ENCODE measurements at regions not wholly inside any gene's neighbourhood (a gene's known extent, or its start where the extent isn't known, plus 50 kb on each side); places are given as distances from the start of the nearest gene placed in this dataset.
A peak's percentile ranks its signal among the peaks of the same experiment; 100 is the strongest.

DNA sequence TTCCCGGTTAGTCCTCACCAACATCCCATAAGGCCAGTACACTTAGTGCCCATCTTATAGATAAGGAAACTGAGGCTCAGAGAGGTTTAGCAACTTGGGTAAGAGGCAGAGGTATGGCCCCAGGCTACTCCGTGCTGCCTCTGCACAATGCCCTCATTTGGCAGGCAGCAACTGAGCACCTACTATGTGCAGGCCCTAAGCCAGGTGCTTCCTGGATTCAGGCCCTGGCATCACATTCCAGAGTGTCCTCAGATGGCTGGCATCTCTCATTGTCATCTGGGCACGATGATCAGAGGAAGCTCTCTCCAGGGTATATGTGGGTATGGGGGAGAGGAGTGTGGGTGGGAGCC lies 53.8 kb upstream of the PSD2 start:
- no peak overlapping the region for H3K27ac ChIP-seq (ENCODE audit: low read depth, low read length)
- Mint-ChIP-seq H3K27ac (peak overlapping the region in 1 of 8 donors; percentile 54), H3K4me1 (peaks cover 5 to 9% (median 6%) of the 10 kb centered on the region in 3 donors), H3K9me3 (no peaks in the 10 kb centered on the region), H3K4me3 (no peak overlapping the region), H3K27me3 (peaks cover 0 to 1% of the 10 kb centered on the region in 2 donors), H3K36me3 (peaks cover 0 to under 1% (median 0%) of the 10 kb centered on the region in 3 donors)
- H3K4me1 ChIP-seq (ENCODE audit: insufficient read depth, low read length), result peaks cover 8% of the 10 kb centered on the region
- no peak overlapping the region for H3K4me3 ChIP-seq (ENCODE audit: low read length)
- H3K27me3 ChIP-seq (ENCODE audit: insufficient read depth, low read length, poor library complexity, severe bottlenecking), result no peaks in the 10 kb centered on the region
- ChIA-PET POLR2A (interaction anchor here (0.7 kb wide), 1 partner anchor 465 kb away, joined by 8 read pairs; no protein-coding TSS in a partner anchor), CTCF (interaction anchor here (1.6 kb wide), 1 partner anchor 31 kb away, joined by 4 read pairs; no protein-coding TSS in a partner anchor)
- H3K36me3 ChIP-seq (ENCODE audit: insufficient read depth, low read length), result no peaks in the 10 kb centered on the region
- H3K9me3 ChIP-seq (ENCODE audit: low read length), result no peaks in the 10 kb centered on the region
- DNase-seq, result no peak

DNA sequence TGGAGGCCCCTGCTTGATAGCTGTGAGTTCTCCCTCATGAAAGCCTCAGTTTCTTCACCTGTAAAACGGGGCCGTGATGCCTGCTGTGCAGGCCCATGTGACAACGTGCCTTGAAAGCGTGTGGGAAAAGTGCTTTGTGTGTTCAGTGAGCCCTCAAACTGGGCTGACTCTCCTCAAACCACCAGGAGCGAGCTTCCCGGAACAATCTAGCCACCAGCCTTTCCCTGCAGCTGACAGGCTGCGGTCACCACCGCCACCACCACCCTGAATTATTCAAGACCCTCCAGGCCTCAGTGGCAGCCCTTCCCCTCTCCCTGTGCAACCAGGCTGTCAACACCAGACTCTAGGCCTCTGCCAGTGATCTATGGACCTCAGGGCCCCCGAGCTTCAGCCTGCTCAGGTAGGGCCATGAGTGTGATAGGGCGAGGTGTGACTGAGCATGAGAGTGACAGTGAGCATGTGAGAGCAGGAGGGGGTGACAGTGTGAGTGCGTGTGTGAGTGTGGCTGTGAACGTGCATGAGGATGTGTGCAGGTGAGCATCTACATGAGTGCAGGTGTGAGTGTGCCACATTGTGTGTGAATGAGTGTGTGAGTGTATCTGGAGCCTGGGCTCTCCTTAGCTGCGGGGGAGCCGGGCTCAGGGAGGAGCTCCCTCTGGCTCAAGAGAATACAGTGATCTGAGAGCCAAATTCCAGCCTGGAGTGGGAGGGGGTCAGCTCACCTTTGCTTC lies 53.3 kb upstream of the PSD2 start:
- H3K27me3 Mint-ChIP-seq, result peaks cover 0 to 1% of the 10 kb centered on the region in 2 donors
- H3K4me3 Mint-ChIP-seq, result peak overlapping the region in 1 of 7 donors; percentile 15
- Histone ChIP-seq H3K27me3 (ENCODE audit: insufficient read depth, low read length, poor library complexity, severe bottlenecking) (no peaks in the 10 kb centered on the region), H3K4me1 (ENCODE audit: insufficient read depth, low read length) (peaks cover 11% of the 10 kb centered on the region), H3K36me3 (ENCODE audit: insufficient read depth, low read length) (no peaks in the 10 kb centered on the region), H3K9me3 (ENCODE audit: low read length) (no peaks in the 10 kb centered on the region), H3K27ac (ENCODE audit: low read depth, low read length) (no peak overlapping the region), H3K4me3 (ENCODE audit: low read length) (no peak overlapping the region)
- peaks cover 9 to 15% (median 11%) of the 10 kb centered on the region in 3 donors for H3K4me1 Mint-ChIP-seq
- H3K9me3 Mint-ChIP-seq, result no peaks in the 10 kb centered on the region
- H3K27ac Mint-ChIP-seq, result peak overlapping the region in 4 of 8 donors; percentile 1 to 87 (median 10)
- peaks cover 0 to 3% (median 0%) of the 10 kb centered on the region in 3 donors for H3K36me3 Mint-ChIP-seq
- ChIA-PET POLR2A (interaction anchor here (0.7 kb wide), 1 partner anchor 465 kb away, joined by 8 read pairs; no protein-coding TSS in a partner anchor), CTCF (interaction anchor here (0.9 to 6.4 kb wide), 4 partner anchors 23 to 109 kb away, joined by 3 to 34 read pairs (median 4); no protein-coding TSS in a partner anchor)
- DNase-seq, result no peak

GRCh38 chr5:139743001-139743771 lies 52.4 kb upstream of the PSD2 start:
- H3K27me3 ChIP-seq (ENCODE audit: insufficient read depth, low read length, poor library complexity, severe bottlenecking), result peaks cover 2% of the 10 kb centered on the region
- H3K4me1 ChIP-seq (ENCODE audit: insufficient read depth, low read length), result peaks cover 15% of the 10 kb centered on the region
- ChIA-PET POLR2A (no interaction called here), CTCF (interaction anchor here (0.9 to 6.4 kb wide), 3 partner anchors 23 to 110 kb away, joined by 3 to 34 read pairs (median 3); no protein-coding TSS in a partner anchor)
- H3K36me3 ChIP-seq (ENCODE audit: insufficient read depth, low read length), result no peaks in the 10 kb centered on the region
- no peak overlapping the region for H3K27ac ChIP-seq (ENCODE audit: low read depth, low read length)
- Mint-ChIP-seq H3K27me3 (peaks cover 0 to 1% of the 10 kb centered on the region in 2 donors), H3K27ac (peak overlapping the region in 4 of 8 donors; percentile 3 to 42 (median 18)), H3K9me3 (no peaks in the 10 kb centered on the region), H3K36me3 (peaks cover 0 to 3% (median 0%) of the 10 kb centered on the region in 3 donors), H3K4me1 (peaks cover 12 to 23% (median 17%) of the 10 kb centered on the region in 3 donors), H3K4me3 (peak overlapping the region in 2 of 7 donors; percentile 10 to 27)
- no peaks in the 10 kb centered on the region for H3K9me3 ChIP-seq (ENCODE audit: low read length)
- H3K4me3 ChIP-seq (ENCODE audit: low read length), result no peak overlapping the region
- DNase-seq, result no peak

- no peaks in the 10 kb centered on the region for H3K9me3 ChIP-seq (ENCODE audit: low read length)
- Mint-ChIP-seq H3K27ac (no peak overlapping the region), H3K4me1 (peaks cover 14 to 29% (median 20%) of the 10 kb centered on the region in 3 donors), H3K36me3 (peaks cover 0 to 3% (median 0%) of the 10 kb centered on the region in 3 donors), H3K9me3 (no peaks in the 10 kb centered on the region), H3K27me3 (peaks cover 0 to 1% of the 10 kb centered on the region in 2 donors), H3K4me3 (no peak overlapping the region)
- no peak overlapping the region for H3K27ac ChIP-seq (ENCODE audit: low read depth, low read length)
- no peak for DNase-seq
- ChIA-PET CTCF (interaction anchor here (1.2 to 6.4 kb wide), 2 partner anchors 22 to 32 kb away, joined by 3 to 34 read pairs; no protein-coding TSS in a partner anchor), POLR2A (interaction anchor here (0.7 kb wide), 1 partner anchor 105 kb away, joined by 3 read pairs; no protein-coding TSS in a partner anchor)
- peaks cover 21% of the 10 kb centered on the region for H3K4me1 ChIP-seq (ENCODE audit: insufficient read depth, low read length)
- H3K27me3 ChIP-seq (ENCODE audit: insufficient read depth, low read length, poor library complexity, severe bottlenecking), result peaks cover 7% of the 10 kb centered on the region
- H3K36me3 ChIP-seq (ENCODE audit: insufficient read depth, low read length), result no peaks in the 10 kb centered on the region
- H3K4me3 ChIP-seq (ENCODE audit: low read length), result no peak overlapping the region
These were observed 51.8 kb upstream of the PSD2 start for GRCh38 chr5:139743804-139744203.

GRCh38 chr5:139744471-139745131 lies 51.0 kb upstream of the PSD2 start:
- Mint-ChIP-seq H3K4me1 (peaks cover 16 to 34% (median 25%) of the 10 kb centered on the region in 3 donors), H3K36me3 (peaks cover 0 to 3% (median 0%) of the 10 kb centered on the region in 3 donors), H3K4me3 (peak overlapping the region in 3 of 7 donors; percentile 24 to 67 (median 25)), H3K27ac (peak overlapping the region in 2 of 8 donors; percentile 74 to 75), H3K27me3 (peaks cover 0 to 1% of the 10 kb centered on the region in 2 donors), H3K9me3 (no peaks in the 10 kb centered on the region)
- H3K36me3 ChIP-seq (ENCODE audit: insufficient read depth, low read length), result no peaks in the 10 kb centered on the region
- H3K27ac ChIP-seq (ENCODE audit: low read depth, low read length), result no peak overlapping the region
- DNase-seq, result no peak
- H3K9me3 ChIP-seq (ENCODE audit: low read length), result no peaks in the 10 kb centered on the region
- ChIA-PET POLR2A (interaction anchor here (0.7 kb wide), 1 partner anchor 104 kb away, joined by 3 read pairs; no protein-coding TSS in a partner anchor), CTCF (interaction anchor here (0.6 to 6.4 kb wide), 3 partner anchors 10 to 31 kb away, joined by 3 to 34 read pairs (median 3); no protein-coding TSS in a partner anchor)
- H3K4me3 ChIP-seq (ENCODE audit: low read length), result no peak overlapping the region
- peaks cover 11% of the 10 kb centered on the region for H3K27me3 ChIP-seq (ENCODE audit: insufficient read depth, low read length, poor library complexity, severe bottlenecking)
- peaks cover 24% of the 10 kb centered on the region for H3K4me1 ChIP-seq (ENCODE audit: insufficient read depth, low read length)

- DNase-seq, result no peak
- CTCF ChIA-PET, result interaction anchor here (0.6 to 6.4 kb wide), 6 partner anchors 8 to 110 kb away, joined by 3 to 34 read pairs (median 4); no protein-coding TSS in a partner anchor
- peaks cover 24% of the 10 kb centered on the region for H3K4me1 ChIP-seq (ENCODE audit: insufficient read depth, low read length)
These were observed 50.3 kb upstream of the PSD2 start for GRCh38 chr5:139745132-139745799.

More at GRCh38 chr5:139745132-139745799, 50.3 kb upstream of the PSD2 start:
- POLR2A ChIA-PET, result no interaction called here
- Histone ChIP-seq H3K36me3 (ENCODE audit: insufficient read depth, low read length) (no peaks in the 10 kb centered on the region), H3K27me3 (ENCODE audit: insufficient read depth, low read length, poor library complexity, severe bottlenecking) (peaks cover 11% of the 10 kb centered on the region), H3K9me3 (ENCODE audit: low read length) (no peaks in the 10 kb centered on the region), H3K4me3 (ENCODE audit: low read length) (no peak overlapping the region), H3K27ac (ENCODE audit: low read depth, low read length) (no peak overlapping the region)
- Mint-ChIP-seq H3K27ac (peak overlapping the region in 2 of 8 donors; percentile 58 to 74), H3K36me3 (peaks cover 0 to 3% (median 0%) of the 10 kb centered on the region in 3 donors), H3K27me3 (no peaks in the 10 kb centered on the region), H3K9me3 (no peaks in the 10 kb centered on the region), H3K4me3 (peak overlapping the region in 2 of 7 donors; percentile 24 to 37), H3K4me1 (peaks cover 16 to 34% (median 25%) of the 10 kb centered on the region in 3 donors)

All from CD8-positive, alpha-beta memory T cell (primary cell).